ENCODE measurements at regions not wholly inside any gene's neighbourhood (a gene's known extent, or its start where the extent isn't known, plus 50 kb on each side); places are given as distances from the start of the nearest gene placed in this dataset.

GRCh38 chr12:127861406-127861805 lies 405.6 kb upstream of the TMEM132C start:
- TF ChIP-seq CTCF (IDR thresholded peaks at IDR 0.05), result no peak
- TF ChIP-seq EZH2 (IDR thresholded peaks at IDR 0.05; ENCODE audit: borderline replicate concordance, insufficient read depth, low read depth, low read length, poor library complexity, severe bottlenecking), result no peak

Data from B cell (primary cell).